Upper lobe of left lung (tissue), 6 donors: ENCODE measurements at regions not wholly inside any gene's neighbourhood (a gene's known extent, or its start where the extent isn't known, plus 50 kb on each side); places are given as distances from the start of the nearest gene placed in this dataset.
"Not testable (repeated sequence)": the region's sequence is repeated elsewhere in the genome, so short reads cannot be mapped to it uniquely, and the experiment has no call there.

Experiments
- ATAC-seq, 2 donors: fragments of 200-7000 bp; cut with Tn5 transposase; one replicate each; pipeline ENCODE4 v1.9.1; 2022; ENCODE audit warnings: mild to moderate bottlenecking in 2 of 2, moderate library complexity in 2 of 2; ENCODE audit not compliant: low FRiP score in 2 of 2
- DNase-seq, 2 donors: peaks; one replicate each; pipeline ENCODE4 v3.0.0-alpha.2; 2019 to 2020
- H3K27ac ChIP-seq, 4 donors: fragments of 200-600 bp; sonication (generic); one replicate each; pipeline ENCODE4 v1.5.1; 2016 to 2019
- H3K27me3 ChIP-seq, 4 donors: fragments of 200-600 bp; sonication (generic); one replicate each; pipeline ENCODE4 v1.5.1; 2017 to 2019
- H3K36me3 ChIP-seq, 4 donors: fragments of 200-600 bp; sonication (generic); one replicate each; pipeline ENCODE4 v1.5.1; 2016 to 2019
- H3K4me1 ChIP-seq, 4 donors: fragments of 200-600 bp; sonication (generic); one replicate each; pipeline ENCODE4 v1.5.1; 2018 to 2019
- H3K4me3 ChIP-seq, 4 donors: fragments of 200-600 bp; sonication (generic); one replicate each; pipeline ENCODE4 v1.5.1; 2017 to 2019; ENCODE audit warnings: mild to moderate bottlenecking in 2 of 4, moderate library complexity in 1 of 4
- H3K9me3 ChIP-seq, 4 donors: fragments of 200-600 bp; sonication (generic); one replicate each; pipeline ENCODE4 v1.5.1; 2018 to 2019
- EP300 ChIP-seq, 4 donors: sonication (generic); formaldehyde crosslinking; IDR thresholded peaks; one replicate each; pipeline ENCODE4 v1.5.1; 2017; ENCODE audit warnings: antibody characterized with exemption in 4 of 4, control low read depth in 2 of 4
- POLR2A ChIP-seq, 4 donors: fragments of 450-650 bp; IDR thresholded peaks; one replicate each; pipeline ENCODE4 v1.5.1; 2016 to 2017; ENCODE audit warnings: antibody characterized with exemption in 4 of 4, mild to moderate bottlenecking in 2 of 4
- POLR2AphosphoS5 ChIP-seq, 2 donors: sonication (generic); formaldehyde crosslinking; IDR thresholded peaks; one replicate each; pipeline ENCODE4 v1.5.1; 2017; ENCODE audit warnings: antibody characterized with exemption in 2 of 2
- WGBS, 2 donors: methylation state at CpG; one replicate each; pipeline ENCODE4 v1.1.5; 2017 to 2018; 5-methylcytosine and 5-hydroxymethylcytosine counted together
- TF ChIP-seq, protein P1 (sequence below), 6 experiments: fragments of 450-650 bp in 4 of 6; fragments of 200-600 bp in 2 of 6; sonication (generic) in 2 of 6; IDR thresholded peaks; one replicate each; pipeline ENCODE4 v1.5.1; 2016 to 2019; ENCODE audit warnings: antibody characterized with exemption in 6 of 6
- donor health status: DM: no; HTN: no; CAD: no; lungs with moderate emphysema.
- donor health status: DM: no; HTN: yes; CAD: no; lungs with severe emphysema.

DNA sequence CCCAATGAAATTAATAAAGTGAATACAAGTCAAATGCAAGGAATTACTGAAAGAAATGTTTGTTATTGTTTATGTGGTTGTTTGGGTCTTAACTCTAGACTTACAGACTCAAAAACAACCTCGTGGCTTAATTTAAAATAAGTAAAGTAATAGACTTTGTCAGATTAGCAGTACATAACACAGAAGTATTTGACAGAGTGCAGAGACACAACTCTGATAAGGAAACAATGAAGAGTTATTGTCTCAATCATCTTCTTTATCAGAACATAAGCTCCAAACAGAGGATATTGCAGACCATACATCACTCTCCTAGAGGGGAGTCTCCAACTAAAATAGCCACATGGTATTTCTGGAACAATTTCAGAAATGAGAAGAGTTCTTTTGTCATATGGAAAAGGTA, 487.7 kb upstream of the HS3ST5 start:
- no peak overlapping the region for H3K27ac ChIP-seq
- TF ChIP-seq POLR2AphosphoS5 (IDR thresholded peaks at IDR 0.05) (no peak), EP300 (IDR thresholded peaks at IDR 0.05) (no peak), POLR2A (IDR thresholded peaks at IDR 0.05) (no peak)
- TF ChIP-seq, protein P1, sequence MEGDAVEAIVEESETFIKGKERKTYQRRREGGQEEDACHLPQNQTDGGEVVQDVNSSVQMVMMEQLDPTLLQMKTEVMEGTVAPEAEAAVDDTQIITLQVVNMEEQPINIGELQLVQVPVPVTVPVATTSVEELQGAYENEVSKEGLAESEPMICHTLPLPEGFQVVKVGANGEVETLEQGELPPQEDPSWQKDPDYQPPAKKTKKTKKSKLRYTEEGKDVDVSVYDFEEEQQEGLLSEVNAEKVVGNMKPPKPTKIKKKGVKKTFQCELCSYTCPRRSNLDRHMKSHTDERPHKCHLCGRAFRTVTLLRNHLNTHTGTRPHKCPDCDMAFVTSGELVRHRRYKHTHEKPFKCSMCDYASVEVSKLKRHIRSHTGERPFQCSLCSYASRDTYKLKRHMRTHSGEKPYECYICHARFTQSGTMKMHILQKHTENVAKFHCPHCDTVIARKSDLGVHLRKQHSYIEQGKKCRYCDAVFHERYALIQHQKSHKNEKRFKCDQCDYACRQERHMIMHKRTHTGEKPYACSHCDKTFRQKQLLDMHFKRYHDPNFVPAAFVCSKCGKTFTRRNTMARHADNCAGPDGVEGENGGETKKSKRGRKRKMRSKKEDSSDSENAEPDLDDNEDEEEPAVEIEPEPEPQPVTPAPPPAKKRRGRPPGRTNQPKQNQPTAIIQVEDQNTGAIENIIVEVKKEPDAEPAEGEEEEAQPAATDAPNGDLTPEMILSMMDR (IDR thresholded peaks at IDR 0.05), result no peak
- ATAC-seq, result no peak
- no peaks in the 10 kb centered on the region for H3K9me3 ChIP-seq
- DNase-seq, result no peak
- H3K4me1 ChIP-seq, result no peaks in the 10 kb centered on the region
- H3K27me3 ChIP-seq, result no peaks in the 10 kb centered on the region
- no peaks in the 10 kb centered on the region for H3K36me3 ChIP-seq
- H3K4me3 ChIP-seq, result no peak overlapping the region
- 39 to 51% methylated on average over 1 of the region's 1 CpG for WGBS, 2 donors

DNA sequence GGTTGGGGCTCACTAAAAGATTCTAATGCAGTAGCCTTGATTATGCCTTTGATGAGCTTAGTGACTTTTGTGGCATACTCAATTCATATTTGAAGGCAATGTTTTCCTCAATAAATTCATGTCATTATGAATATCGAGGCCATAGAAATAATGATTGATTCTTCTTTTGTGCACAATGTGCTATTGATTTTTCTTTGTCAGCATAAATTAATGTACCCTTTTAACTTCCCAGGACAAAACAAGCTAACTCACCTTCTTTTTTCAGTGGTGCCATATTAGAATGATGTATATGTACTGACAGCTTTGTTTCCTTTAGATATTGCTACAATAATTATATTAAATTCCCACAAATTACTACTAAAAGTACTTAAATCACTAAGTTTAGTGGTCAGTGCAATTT, 484.3 kb upstream of the HS3ST5 start:
- TF ChIP-seq, protein P1 (IDR thresholded peaks at IDR 0.05), result no peak
- no peak for TF ChIP-seq POLR2A (IDR thresholded peaks at IDR 0.05)
- ATAC-seq, result no peak
- Histone ChIP-seq H3K27ac (no peak overlapping the region), H3K4me1 (no peaks in the 10 kb centered on the region), H3K36me3 (no peaks in the 10 kb centered on the region), H3K27me3 (no peaks in the 10 kb centered on the region), H3K9me3 (no peaks in the 10 kb centered on the region), H3K4me3 (no peak overlapping the region)
- 81 to 91% methylated on average over 1 of the region's 1 CpG for WGBS, 2 donors
- no peak for DNase-seq

DNA sequence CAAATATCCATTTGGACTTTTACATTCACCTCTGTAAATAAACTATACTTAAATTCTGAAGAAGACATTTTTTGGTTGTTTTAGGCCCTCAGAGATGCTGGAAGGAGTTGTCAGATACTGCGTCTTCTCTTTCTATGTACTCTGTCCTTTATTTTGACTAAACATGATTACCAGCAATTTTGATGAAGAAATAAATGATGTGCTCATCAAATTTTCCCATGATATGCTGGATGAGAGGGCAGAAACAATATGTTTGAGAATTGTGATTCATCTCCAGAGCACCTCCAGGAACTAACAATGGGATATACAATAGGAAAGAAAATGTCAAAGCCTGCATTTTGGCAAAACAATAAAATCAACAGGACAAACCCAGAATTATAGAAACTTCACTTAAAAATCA, 481.6 kb upstream of the HS3ST5 start:
- Histone ChIP-seq H3K27me3 (no peaks in the 10 kb centered on the region), H3K27ac (no peak overlapping the region), H3K4me1 (no peaks in the 10 kb centered on the region), H3K4me3 (no peak overlapping the region), H3K9me3 (no peaks in the 10 kb centered on the region), H3K36me3 (no peaks in the 10 kb centered on the region)
- no peak for DNase-seq
- no peak for ATAC-seq
- TF ChIP-seq EP300 (IDR thresholded peaks at IDR 0.05), result no peak
- no peak for TF ChIP-seq POLR2AphosphoS5 (IDR thresholded peaks at IDR 0.05)
- no peak for TF ChIP-seq POLR2A (IDR thresholded peaks at IDR 0.05)
- TF ChIP-seq, protein P1 (IDR thresholded peaks at IDR 0.05), result no peak
- 95 to 97% methylated on average over 1 of the region's 1 CpG for WGBS, 2 donors

- H3K9me3 ChIP-seq, result no peaks in the 10 kb centered on the region
- H3K36me3 ChIP-seq, result no peaks in the 10 kb centered on the region
- no peak overlapping the region for H3K27ac ChIP-seq
- H3K4me1 ChIP-seq, result no peaks in the 10 kb centered on the region
- no peak overlapping the region for H3K4me3 ChIP-seq
- no peaks in the 10 kb centered on the region for H3K27me3 ChIP-seq
- TF ChIP-seq POLR2A (IDR thresholded peaks at IDR 0.05), result no peak
- TF ChIP-seq, protein P1 (IDR thresholded peaks at IDR 0.05), result no peak
- ATAC-seq (no peak), DNase-seq (no peak)
These were observed 473.9 kb upstream of the HS3ST5 start for GRCh38 chr6:114816678-114817077.

DNA sequence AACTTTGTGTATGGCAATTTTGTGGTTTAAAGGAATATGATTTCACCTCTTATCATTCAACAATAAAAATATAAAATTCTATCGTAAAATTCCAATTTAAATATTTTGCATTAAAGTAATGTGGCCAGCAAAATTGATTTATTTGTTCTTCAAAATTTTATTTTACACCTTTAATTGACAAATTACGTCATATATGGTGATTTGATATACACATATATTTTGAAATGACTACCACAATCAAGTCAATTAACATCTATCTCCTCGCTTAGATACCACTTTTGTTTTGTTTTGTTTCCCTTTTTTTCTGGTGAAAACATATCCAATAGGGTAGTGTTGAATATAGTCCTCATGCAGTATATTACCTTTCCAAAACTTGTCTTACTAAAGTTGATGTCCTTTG, 467.6 kb upstream of the HS3ST5 start:
- no peak overlapping the region for H3K27ac ChIP-seq
- H3K4me1 ChIP-seq, result no peaks in the 10 kb centered on the region
- ATAC-seq (no peak), DNase-seq (no peak)
- 86 to 87% methylated on average over 3 of the region's 3 CpGs for WGBS, 2 donors
- H3K4me3 ChIP-seq, result no peak overlapping the region
- peaks cover 0 to 2% (median 0%) of the 10 kb centered on the region in 4 donors for H3K9me3 ChIP-seq
- TF ChIP-seq POLR2A (IDR thresholded peaks at IDR 0.05) (no peak), EP300 (IDR thresholded peaks at IDR 0.05) (no peak), POLR2AphosphoS5 (IDR thresholded peaks at IDR 0.05) (no peak)
- TF ChIP-seq, protein P1 (IDR thresholded peaks at IDR 0.05), result no peak
- no peaks in the 10 kb centered on the region for H3K36me3 ChIP-seq
- H3K27me3 ChIP-seq, result no peaks in the 10 kb centered on the region

DNA sequence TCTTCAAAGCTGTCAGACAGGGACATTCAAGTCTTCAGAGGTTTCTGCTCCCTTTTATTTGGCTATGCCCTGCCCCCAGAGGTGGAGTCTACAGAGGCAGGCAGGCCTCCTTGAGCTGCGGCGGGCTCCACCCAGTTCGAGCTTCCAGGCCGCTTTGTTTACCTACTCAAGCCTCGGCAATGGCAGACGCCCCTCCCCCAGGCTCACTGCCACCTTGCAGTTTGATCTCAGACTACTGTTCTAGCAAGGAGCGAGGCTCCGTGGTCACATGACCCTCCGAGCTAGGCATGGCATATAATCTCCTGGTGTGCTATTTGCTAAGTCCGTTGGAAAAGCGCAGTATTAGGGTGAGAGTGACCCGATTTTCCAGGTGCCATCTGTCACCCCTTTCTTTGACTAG, 462.6 kb upstream of the HS3ST5 start:
- DNase-seq, result peak in 1 of 2 donors; percentile 34
- not testable (repeated sequence) for ATAC-seq, H3K4me3 ChIP-seq

More for the DNA sequence above, 462.6 kb upstream of the HS3ST5 start:
- 84 to 89% methylated on average over 11 to 12 of the region's 12 CpGs for WGBS, 2 donors
- H3K9me3 ChIP-seq, H3K4me1 ChIP-seq, H3K27ac ChIP-seq, H3K36me3 ChIP-seq, H3K27me3 ChIP-seq: not testable (repeated sequence)
